Fibroblast of the aortic adventitia (primary cell): ENCODE measurements at regions not wholly inside any gene's neighbourhood (a gene's known extent, or its start where the extent isn't known, plus 50 kb on each side); places are given as distances from the start of the nearest gene placed in this dataset.

ENCODE experiments used
- DNase-seq: peaks from one replicate; pipeline ENCODE4 v3.0.0-alpha.2; 2010; ENCODE audit warnings: low read depth
- H3K4me3 ChIP-seq: 2 replicates; pipeline ENCODE4 v1.5.1; 2011; ENCODE audit warnings: low read depth, mild to moderate bottlenecking, control low read depth, low read length, moderate library complexity
- CTCF ChIP-seq: IDR thresholded peaks from 2 replicates; pipeline ENCODE4 v1.5.1; 2011; ENCODE audit warnings: mild to moderate bottlenecking, low read length, control low read depth, inconsistent platforms; ENCODE audit not compliant: insufficient read depth

DNA sequence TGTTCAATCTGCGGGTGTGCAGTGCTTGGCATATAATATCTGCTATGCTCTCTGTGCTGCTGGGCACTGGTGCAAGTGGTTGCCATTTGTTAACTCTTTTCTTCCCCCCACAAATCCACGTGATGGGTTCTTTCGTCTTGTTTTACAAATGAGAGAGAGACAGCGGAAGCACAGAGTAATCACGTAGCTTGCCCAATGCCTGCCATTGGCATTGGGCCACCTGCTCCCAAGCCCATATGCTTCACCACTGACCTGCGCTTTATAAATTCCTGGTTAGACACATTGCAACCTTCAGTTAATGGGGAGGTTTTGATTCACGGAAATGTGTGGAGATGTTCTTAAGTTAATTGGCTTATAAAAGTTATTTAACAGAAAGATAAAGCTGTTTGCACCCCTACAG lies 194.8 kb upstream of the ADAMTS16 start:
- no peak for TF ChIP-seq CTCF
- DNase-seq = no peak
- no peak overlapping the region for H3K4me3 ChIP-seq

DNA sequence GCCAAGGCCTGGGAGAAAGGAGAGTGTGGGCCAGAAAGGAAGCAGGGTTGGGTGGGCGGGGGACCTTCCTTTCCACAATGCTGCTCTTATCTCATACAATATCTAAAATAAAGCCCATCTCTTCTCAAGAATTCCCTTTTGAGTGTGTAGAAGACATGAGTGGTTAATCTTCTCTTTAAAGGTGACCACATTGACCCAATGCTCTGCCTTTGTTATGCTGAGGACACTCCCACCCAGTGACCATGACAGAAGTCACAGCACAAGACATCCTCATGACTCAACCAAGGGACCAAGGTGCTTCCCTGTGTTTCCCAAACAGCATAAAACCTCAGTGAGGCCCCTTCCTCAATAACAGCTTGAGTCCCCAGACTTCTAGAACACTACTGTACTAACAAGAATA lies 193.0 kb upstream of the ADAMTS16 start:
- DNase-seq = no peak
- H3K4me3 ChIP-seq = no peak overlapping the region
- TF ChIP-seq CTCF = no peak

DNA sequence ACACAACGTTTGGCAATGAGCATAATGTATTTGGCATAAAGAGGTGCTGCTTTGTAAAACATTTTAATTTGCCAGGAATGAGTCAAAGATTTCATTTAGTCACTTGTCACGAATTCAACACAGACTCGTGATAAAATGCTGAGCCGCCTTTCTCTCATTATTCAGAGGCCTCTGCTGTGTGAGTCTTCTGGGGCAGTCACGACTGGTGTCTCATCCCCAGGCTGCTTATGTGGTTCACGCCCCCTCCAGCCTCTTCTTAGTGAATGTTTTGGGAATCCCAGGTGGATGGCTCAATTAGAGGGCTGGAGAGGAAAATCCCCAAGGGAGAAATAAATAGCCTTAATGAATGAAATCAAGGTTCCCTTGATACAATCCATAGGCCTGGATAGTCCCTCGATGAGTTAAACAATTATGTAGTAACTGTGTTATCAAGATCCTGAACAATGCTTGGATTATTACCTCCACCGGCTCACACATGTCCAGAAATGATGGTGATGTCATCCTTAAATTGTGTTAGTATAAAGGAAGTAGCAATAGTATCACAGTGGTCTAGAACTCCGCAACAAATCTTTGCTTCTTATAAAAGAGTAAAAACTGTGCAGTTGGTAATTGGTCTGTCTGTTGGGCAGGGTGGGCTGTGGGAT lies 192.1 kb upstream of the ADAMTS16 start:
- DNase-seq = no peak
- TF ChIP-seq CTCF = no peak
- no peak overlapping the region for H3K4me3 ChIP-seq

DNA sequence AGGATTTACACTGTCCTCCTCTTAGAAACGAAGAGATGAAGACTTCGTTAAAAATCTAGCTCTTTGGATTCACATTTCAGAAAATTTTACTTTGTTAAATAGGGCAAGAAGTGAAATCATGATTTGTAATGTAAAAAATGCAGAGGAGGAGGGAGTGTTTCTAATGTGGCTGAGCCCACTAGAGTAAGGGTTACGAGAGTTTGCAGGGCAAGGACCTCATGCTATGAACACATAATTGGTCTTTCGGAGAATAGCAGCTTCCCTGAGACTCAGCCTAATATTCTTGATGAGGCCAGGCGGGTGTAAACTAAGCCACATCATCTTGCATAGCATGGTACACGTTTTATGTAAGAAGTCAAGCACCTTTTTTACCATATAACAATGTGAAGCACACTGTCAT lies 191.0 kb upstream of the ADAMTS16 start:
- TF ChIP-seq CTCF = no peak
- no peak overlapping the region for H3K4me3 ChIP-seq
- no peak for DNase-seq

- no peak for DNase-seq
- TF ChIP-seq CTCF = no peak
- H3K4me3 ChIP-seq = no peak overlapping the region
Measured at GRCh38 chr5:4953576-4953975, 186.6 kb upstream of the ADAMTS16 start.

- no peak for TF ChIP-seq CTCF
- no peak overlapping the region for H3K4me3 ChIP-seq
- no peak for DNase-seq
Measured at GRCh38 chr5:4954048-4954447, 186.1 kb upstream of the ADAMTS16 start.

- no peak for DNase-seq
- H3K4me3 ChIP-seq = no peak overlapping the region
- TF ChIP-seq CTCF = no peak
Measured at GRCh38 chr5:4963265-4963664, 176.9 kb upstream of the ADAMTS16 start.
